Stimulated activated CD4-positive, alpha-beta T cell treated with anti-CD3 and anti-CD28 coated beads, Interleukin-4, amount 100 ng/mL, for 1 hour (primary cell): ENCODE measurements at regions not wholly inside any gene's neighbourhood (a gene's known extent, or its start where the extent isn't known, plus 50 kb on each side); places are given as distances from the start of the nearest gene placed in this dataset.
A peak's percentile ranks its signal among the peaks of the same experiment; 100 is the strongest.

Source experiments
- DNase-seq: peaks from one replicate; pipeline ENCODE4 v3.0.0-alpha.2; 2020

- DNase-seq = no peak
Observed at GRCh38 chr12:92089559-92089958, 56.1 kb downstream of the BTG1 start.

GRCh38 chr12:92088805-92089204, 56.8 kb downstream of the BTG1 start:
- no peak for DNase-seq

- DNase-seq = no peak
Observed at GRCh38 chr12:92085736-92086040, 60.0 kb downstream of the BTG1 start.

- no peak for DNase-seq
Observed at GRCh38 chr12:92085040-92085735, 60.5 kb downstream of the BTG1 start.

- no peak for DNase-seq
Observed at GRCh38 chr12:92080911-92081285, 64.7 kb downstream of the BTG1 start.

- no peak for DNase-seq
Observed at GRCh38 chr12:92079054-92079385, 66.6 kb downstream of the BTG1 start.

GRCh38 chr12:92078167-92079053, 67.2 kb downstream of the BTG1 start:
- no peak for DNase-seq

GRCh38 chr12:92077530-92077929, 68.1 kb downstream of the BTG1 start:
- DNase-seq = no peak

- no peak for DNase-seq
Observed at GRCh38 chr12:92076101-92076500, 69.5 kb downstream of the BTG1 start.

- no peak for DNase-seq
Observed at GRCh38 chr12:92075425-92075914, 70.2 kb downstream of the BTG1 start.

- DNase-seq = no peak
Observed at GRCh38 chr12:92074889-92075288, 70.8 kb downstream of the BTG1 start.

- DNase-seq = no peak
Observed at GRCh38 chr12:92073094-92073493, 72.6 kb downstream of the BTG1 start.

GRCh38 chr12:92072112-92072511, 73.5 kb downstream of the BTG1 start:
- DNase-seq = no peak

GRCh38 chr12:92070864-92071445, 74.7 kb downstream of the BTG1 start:
- DNase-seq = no peak

GRCh38 chr12:92070054-92070863, 75.4 kb downstream of the BTG1 start:
- DNase-seq = no peak

- no peak for DNase-seq
Observed at GRCh38 chr12:92068459-92068858, 77.2 kb downstream of the BTG1 start.

GRCh38 chr12:92065639-92066038, 80.0 kb downstream of the BTG1 start:
- no peak for DNase-seq

- peak; percentile 36 for DNase-seq
Observed at GRCh38 chr12:92065018-92065499, 80.6 kb downstream of the BTG1 start.

- DNase-seq = no peak
Observed at GRCh38 chr12:92064422-92064821, 81.2 kb downstream of the BTG1 start.

GRCh38 chr12:92063641-92064040, 82.0 kb downstream of the BTG1 start:
- DNase-seq = no peak

GRCh38 chr12:92062539-92063493, 82.8 kb downstream of the BTG1 start:
- DNase-seq = no peak

GRCh38 chr12:92061061-92061460, 84.6 kb downstream of the BTG1 start:
- no peak for DNase-seq
